PC-9 (cell line): ENCODE measurements at regions not wholly inside any gene's neighbourhood (a gene's known extent, or its start where the extent isn't known, plus 50 kb on each side); places are given as distances from the start of the nearest gene placed in this dataset.

Experiments
- CTCF ChIP-seq: fragments of 200-600 bp; sonication (generic); conservative IDR thresholded peaks from 2 replicates; pipeline ENCODE4 v1.6.1; 2017; ENCODE audit warnings: mixed run types, antibody characterized with exemption, mild to moderate bottlenecking, moderate library complexity
- EZH2 ChIP-seq: fragments of 200-600 bp; sonication (generic); IDR thresholded peaks from 2 replicates; pipeline ENCODE4 v1.8.0; 2017; ENCODE audit warnings: antibody characterized with exemption, low read depth

- TF ChIP-seq EZH2: no peak
- TF ChIP-seq CTCF: no peak
These were observed 120.7 kb upstream of the NT5E start for GRCh38 chr6:85329196-85329595.
